Erythroblast (primary cell): ENCODE measurements at regions not wholly inside any gene's neighbourhood (a gene's known extent, or its start where the extent isn't known, plus 50 kb on each side); places are given as distances from the start of the nearest gene placed in this dataset.

Experiments
- GATA1 ChIP-seq: IDR thresholded peaks from 2 replicates; pipeline ENCODE4 v1.6.1; 2011; ENCODE audit warnings: low read depth, mild to moderate bottlenecking, control low read depth, low read length, moderate library complexity
- POLR2A ChIP-seq: IDR thresholded peaks from 2 replicates; pipeline ENCODE4 v1.6.1; 2011; ENCODE audit warnings: mild to moderate bottlenecking, low read length

GRCh38 chr6:27836141-27836782 is 75.9 kb downstream of the OR2B2 start:
- no peak for TF ChIP-seq POLR2A
- no peak for TF ChIP-seq GATA1
